Suprapubic skin (tissue), 4 donors: ENCODE measurements at regions not wholly inside any gene's neighbourhood (a gene's known extent, or its start where the extent isn't known, plus 50 kb on each side); places are given as distances from the start of the nearest gene placed in this dataset.

Experiments
- DNase-seq, 2 donors: peaks; one replicate each; pipeline ENCODE4 v3.0.0-alpha.2; 2019; ENCODE audit warnings: low spot score in 2 of 2
- H3K27ac ChIP-seq: fragments of 200-600 bp; sonication (generic); one replicate; pipeline ENCODE4 v1.5.1; 2019
- H3K27me3 ChIP-seq: fragments of 200-600 bp; sonication (generic); one replicate; pipeline ENCODE4 v1.5.1; 2019
- H3K36me3 ChIP-seq: fragments of 200-600 bp; sonication (generic); one replicate; pipeline ENCODE4 v1.5.1; 2019
- H3K4me1 ChIP-seq: fragments of 200-600 bp; sonication (generic); one replicate; pipeline ENCODE4 v1.5.1; 2019
- H3K4me3 ChIP-seq: fragments of 200-600 bp; sonication (generic); one replicate; pipeline ENCODE4 v1.5.1; 2019; ENCODE audit warnings: mild to moderate bottlenecking
- H3K9me3 ChIP-seq: fragments of 200-600 bp; sonication (generic); one replicate; pipeline ENCODE4 v1.5.1; 2019
- EP300 ChIP-seq: sonication (generic); formaldehyde crosslinking; IDR thresholded peaks from one replicate; pipeline ENCODE4 v1.6.1; 2017; ENCODE audit warnings: antibody characterized with exemption
- POLR2A ChIP-seq, 2 donors: fragments of 450-650 bp; IDR thresholded peaks; one replicate each; pipeline ENCODE4 v1.6.1; 2017; ENCODE audit warnings: antibody characterized with exemption in 2 of 2, mild to moderate bottlenecking in 2 of 2, moderate library complexity in 2 of 2
- POLR2AphosphoS5 ChIP-seq, 3 donors: sonication (generic); formaldehyde crosslinking; IDR thresholded peaks; one replicate each; pipeline ENCODE4 v1.6.1; 2017; ENCODE audit warnings: antibody characterized with exemption in 3 of 3
- WGBS: methylation state at CpG from one replicate; pipeline ENCODE4 v1.1.5; 2018; 5-methylcytosine and 5-hydroxymethylcytosine counted together
- TF ChIP-seq, protein P1 (sequence below), 2 donors: fragments of 200-600 bp in 1 of 2; fragments of 450-650 bp in 1 of 2; sonication (generic) in 1 of 2; IDR thresholded peaks; one replicate each; pipeline ENCODE4 v1.5.1; 2016 to 2019; ENCODE audit warnings: antibody characterized with exemption in 2 of 2, mild to moderate bottlenecking in 1 of 2, moderate library complexity in 1 of 2

- Histone ChIP-seq H3K27me3 (peaks cover 4% of the 10 kb centered on the region), H3K4me3 (no peak overlapping the region), H3K9me3 (no peaks in the 10 kb centered on the region), H3K36me3 (no peaks in the 10 kb centered on the region), H3K4me1 (no peaks in the 10 kb centered on the region), H3K27ac (no peak overlapping the region)
- no peak for TF ChIP-seq POLR2AphosphoS5 (IDR thresholded peaks at IDR 0.05)
- TF ChIP-seq POLR2A (IDR thresholded peaks at IDR 0.05) = no peak
- TF ChIP-seq, protein P1, sequence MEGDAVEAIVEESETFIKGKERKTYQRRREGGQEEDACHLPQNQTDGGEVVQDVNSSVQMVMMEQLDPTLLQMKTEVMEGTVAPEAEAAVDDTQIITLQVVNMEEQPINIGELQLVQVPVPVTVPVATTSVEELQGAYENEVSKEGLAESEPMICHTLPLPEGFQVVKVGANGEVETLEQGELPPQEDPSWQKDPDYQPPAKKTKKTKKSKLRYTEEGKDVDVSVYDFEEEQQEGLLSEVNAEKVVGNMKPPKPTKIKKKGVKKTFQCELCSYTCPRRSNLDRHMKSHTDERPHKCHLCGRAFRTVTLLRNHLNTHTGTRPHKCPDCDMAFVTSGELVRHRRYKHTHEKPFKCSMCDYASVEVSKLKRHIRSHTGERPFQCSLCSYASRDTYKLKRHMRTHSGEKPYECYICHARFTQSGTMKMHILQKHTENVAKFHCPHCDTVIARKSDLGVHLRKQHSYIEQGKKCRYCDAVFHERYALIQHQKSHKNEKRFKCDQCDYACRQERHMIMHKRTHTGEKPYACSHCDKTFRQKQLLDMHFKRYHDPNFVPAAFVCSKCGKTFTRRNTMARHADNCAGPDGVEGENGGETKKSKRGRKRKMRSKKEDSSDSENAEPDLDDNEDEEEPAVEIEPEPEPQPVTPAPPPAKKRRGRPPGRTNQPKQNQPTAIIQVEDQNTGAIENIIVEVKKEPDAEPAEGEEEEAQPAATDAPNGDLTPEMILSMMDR (IDR thresholded peaks at IDR 0.05) = no peak
- no peak for TF ChIP-seq EP300
- no peak for DNase-seq
- 92% methylated on average over 8 of the region's 8 CpGs for WGBS
Measured at GRCh38 chr5:133854554-133854953, 113.9 kb downstream of the C5orf15 start.

- Histone ChIP-seq H3K27ac (no peak overlapping the region), H3K36me3 (no peaks in the 10 kb centered on the region), H3K9me3 (no peaks in the 10 kb centered on the region), H3K4me1 (peaks cover 3% of the 10 kb centered on the region), H3K4me3 (no peak overlapping the region), H3K27me3 (peaks cover 4% of the 10 kb centered on the region)
- TF ChIP-seq EP300 (no peak), POLR2AphosphoS5 (IDR thresholded peaks at IDR 0.05) (no peak)
- 81% methylated on average over 6 of the region's 6 CpGs for WGBS
- DNase-seq = no peak
Measured at GRCh38 chr5:133853646-133854365, 114.6 kb downstream of the C5orf15 start.

DNA sequence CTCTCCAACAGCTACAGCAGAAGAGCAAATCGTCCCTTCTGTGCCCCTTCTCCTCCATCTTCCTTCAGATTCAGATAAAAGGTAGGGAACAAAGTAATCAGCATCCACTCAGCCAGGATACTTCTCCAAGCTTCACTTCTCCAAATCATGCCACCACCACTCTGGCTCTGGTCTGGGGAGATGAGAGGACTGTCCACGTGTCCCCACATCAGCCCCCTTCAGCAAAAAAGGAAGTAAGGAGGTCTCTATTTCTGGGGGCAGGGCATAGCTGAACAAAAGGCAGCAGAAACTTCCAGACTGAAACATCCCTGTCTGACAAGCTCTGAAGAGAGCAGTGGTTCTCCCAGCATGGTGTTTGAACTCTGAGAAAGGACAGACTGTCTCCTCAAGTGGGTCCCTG is 116.9 kb downstream of the C5orf15 start:
- Histone ChIP-seq H3K27ac (no peak overlapping the region), H3K27me3 (peaks cover 7% of the 10 kb centered on the region), H3K4me3 (no peak overlapping the region), H3K4me1 (peaks cover 17% of the 10 kb centered on the region), H3K36me3 (no peaks in the 10 kb centered on the region), H3K9me3 (no peaks in the 10 kb centered on the region)
- WGBS = 84% methylated on average over 2 of the region's 2 CpGs
- TF ChIP-seq POLR2AphosphoS5 (IDR thresholded peaks at IDR 0.05) (no peak), POLR2A (IDR thresholded peaks at IDR 0.05) (no peak), EP300 (no peak)
- TF ChIP-seq, protein P1 (IDR thresholded peaks at IDR 0.05) = no peak
- no peak for DNase-seq

GRCh38 chr5:133850811-133851210 is 117.6 kb downstream of the C5orf15 start:
- Histone ChIP-seq H3K4me1 (peaks cover 17% of the 10 kb centered on the region), H3K27ac (no peak overlapping the region), H3K27me3 (peaks cover 7% of the 10 kb centered on the region), H3K4me3 (no peak overlapping the region), H3K36me3 (no peaks in the 10 kb centered on the region), H3K9me3 (no peaks in the 10 kb centered on the region)
- 64% methylated on average over 5 of the region's 5 CpGs for WGBS
- DNase-seq = no peak
- TF ChIP-seq POLR2A (IDR thresholded peaks at IDR 0.05) (no peak), EP300 (no peak), POLR2AphosphoS5 (IDR thresholded peaks at IDR 0.05) (no peak)
- TF ChIP-seq, protein P1 (IDR thresholded peaks at IDR 0.05) = no peak

- Histone ChIP-seq H3K27ac (no peak overlapping the region), H3K27me3 (peaks cover 3% of the 10 kb centered on the region), H3K4me3 (no peak overlapping the region), H3K4me1 (peaks cover 26% of the 10 kb centered on the region), H3K36me3 (no peaks in the 10 kb centered on the region), H3K9me3 (no peaks in the 10 kb centered on the region)
- WGBS = 78% methylated on average over 8 of the region's 8 CpGs
- peak in 1 of 2 donors; percentile 56 for DNase-seq
- TF ChIP-seq POLR2AphosphoS5 (IDR thresholded peaks at IDR 0.05) = no peak
- TF ChIP-seq POLR2A (IDR thresholded peaks at IDR 0.05) = no peak
- TF ChIP-seq, protein P1 (IDR thresholded peaks at IDR 0.05) = no peak
- TF ChIP-seq EP300 = no peak
Measured at GRCh38 chr5:133849116-133849515, 119.3 kb downstream of the C5orf15 start.
